ENCODE measurements at regions not wholly inside any gene's neighbourhood (a gene's known extent, or its start where the extent isn't known, plus 50 kb on each side); places are given as distances from the start of the nearest gene placed in this dataset.
"Not testable (repeated sequence)": the region's sequence is repeated elsewhere in the genome, so short reads cannot be mapped to it uniquely, and the experiment has no call there.

- DNase-seq (ENCODE audit: low spot score in 2 of 2); H3K36me3 Mint-ChIP-seq; H3K27ac Mint-ChIP-seq; H3K9me3 Mint-ChIP-seq; ATAC-seq: not testable (repeated sequence)
These were observed 50.8 kb upstream of the GRIN2B start for GRCh38 chr12:14032191-14032590.

GRCh38 chr12:14043776-14044175, 62.4 kb upstream of the GRIN2B start:
- no peak for DNase-seq (ENCODE audit: low spot score in 2 of 2)
- Mint-ChIP-seq H3K36me3 (no peaks in the 10 kb centered on the region), H3K27ac (no peak overlapping the region), H3K9me3 (peaks cover under 1 to 6% of the 10 kb centered on the region in 2 donors)
- no peak for ATAC-seq

- Mint-ChIP-seq H3K9me3 (peaks cover 0 to 4% of the 10 kb centered on the region in 2 donors), H3K27ac (no peak overlapping the region), H3K36me3 (no peaks in the 10 kb centered on the region)
- DNase-seq (ENCODE audit: low spot score in 2 of 2) (no peak), ATAC-seq (no peak)
These were observed 67.6 kb upstream of the GRIN2B start for GRCh38 chr12:14048941-14049545.

- Mint-ChIP-seq H3K36me3 (no peaks in the 10 kb centered on the region), H3K27ac (no peak overlapping the region), H3K9me3 (no peaks in the 10 kb centered on the region)
- DNase-seq (ENCODE audit: low spot score in 2 of 2) (no peak), ATAC-seq (no peak)
These were observed 76.5 kb upstream of the GRIN2B start for GRCh38 chr12:14057895-14058294.

- Mint-ChIP-seq H3K9me3 (no peaks in the 10 kb centered on the region), H3K27ac (no peak overlapping the region), H3K36me3 (no peaks in the 10 kb centered on the region)
- DNase-seq (ENCODE audit: low spot score in 2 of 2) (no peak), ATAC-seq (no peak)
These were observed 77.3 kb upstream of the GRIN2B start for GRCh38 chr12:14058717-14059116.

- no peaks in the 10 kb centered on the region for H3K36me3 Mint-ChIP-seq
- no peak for DNase-seq (ENCODE audit: low spot score in 2 of 2)
- no peaks in the 10 kb centered on the region for H3K9me3 Mint-ChIP-seq
- H3K27ac Mint-ChIP-seq: no peak overlapping the region
- ATAC-seq: no peak
These were observed 78.1 kb upstream of the GRIN2B start for GRCh38 chr12:14059548-14059947.

- H3K9me3 Mint-ChIP-seq: no peaks in the 10 kb centered on the region
- ATAC-seq: no peak
- no peaks in the 10 kb centered on the region for H3K36me3 Mint-ChIP-seq
- DNase-seq (ENCODE audit: low spot score in 2 of 2): no peak
- H3K27ac Mint-ChIP-seq: no peak overlapping the region
These were observed 84.2 kb upstream of the GRIN2B start for GRCh38 chr12:14065616-14066015.

- ATAC-seq: no peak
- Mint-ChIP-seq H3K36me3 (no peaks in the 10 kb centered on the region), H3K9me3 (no peaks in the 10 kb centered on the region), H3K27ac (no peak overlapping the region)
- no peak for DNase-seq (ENCODE audit: low spot score in 2 of 2)
These were observed 84.6 kb upstream of the GRIN2B start for GRCh38 chr12:14066021-14066420.

- no peaks in the 10 kb centered on the region for H3K9me3 Mint-ChIP-seq
- no peaks in the 10 kb centered on the region for H3K36me3 Mint-ChIP-seq
- no peak overlapping the region for H3K27ac Mint-ChIP-seq
- DNase-seq (ENCODE audit: low spot score in 2 of 2) (no peak), ATAC-seq (no peak)
These were observed 87.6 kb upstream of the GRIN2B start for GRCh38 chr12:14068961-14069360.

GRCh38 chr12:14071833-14072232, 90.4 kb upstream of the GRIN2B start:
- Mint-ChIP-seq H3K36me3 (no peaks in the 10 kb centered on the region), H3K9me3 (no peaks in the 10 kb centered on the region), H3K27ac (no peak overlapping the region)
- DNase-seq (ENCODE audit: low spot score in 2 of 2) (no peak), ATAC-seq (no peak)

GRCh38 chr12:14072987-14073386, 91.6 kb upstream of the GRIN2B start:
- no peak for ATAC-seq
- no peaks in the 10 kb centered on the region for H3K9me3 Mint-ChIP-seq

GRCh38 chr12:14075797-14076393, 94.5 kb upstream of the GRIN2B start:
- no peak overlapping the region for H3K27ac Mint-ChIP-seq
- no peaks in the 10 kb centered on the region for H3K9me3 Mint-ChIP-seq
- no peaks in the 10 kb centered on the region for H3K36me3 Mint-ChIP-seq
- DNase-seq (ENCODE audit: low spot score in 2 of 2): no peak
- no peak for ATAC-seq

More at GRCh38 chr12:14072987-14073386, 91.6 kb upstream of the GRIN2B start:
- Mint-ChIP-seq H3K36me3 (no peaks in the 10 kb centered on the region), H3K27ac (no peak overlapping the region)
- no peak for DNase-seq (ENCODE audit: low spot score in 2 of 2)

GRCh38 chr12:14076538-14076937, 95.1 kb upstream of the GRIN2B start:
- ATAC-seq: no peak
- H3K9me3 Mint-ChIP-seq: no peaks in the 10 kb centered on the region
- DNase-seq (ENCODE audit: low spot score in 2 of 2): no peak
- H3K27ac Mint-ChIP-seq: no peak overlapping the region
- H3K36me3 Mint-ChIP-seq: no peaks in the 10 kb centered on the region

GRCh38 chr12:14086838-14087237, 105.4 kb upstream of the GRIN2B start:
- no peaks in the 10 kb centered on the region for H3K9me3 Mint-ChIP-seq
- no peak overlapping the region for H3K27ac Mint-ChIP-seq
- no peaks in the 10 kb centered on the region for H3K36me3 Mint-ChIP-seq
- ATAC-seq: no peak
- no peak for DNase-seq (ENCODE audit: low spot score in 2 of 2)

- no peak for ATAC-seq
- Mint-ChIP-seq H3K36me3 (peaks cover 0 to 8% of the 10 kb centered on the region in 2 donors), H3K27ac (no peak overlapping the region), H3K9me3 (peaks cover 22 to 23% of the 10 kb centered on the region in 2 donors)
- DNase-seq (ENCODE audit: low spot score in 2 of 2): no peak
These were observed 118.6 kb upstream of the GRIN2B start for GRCh38 chr12:14099994-14100393.

GRCh38 chr12:14101556-14101955, 120.2 kb upstream of the GRIN2B start:
- ATAC-seq: not testable (repeated sequence)

GRCh38 chr12:14111230-14111865, 129.9 kb upstream of the GRIN2B start:
- Mint-ChIP-seq H3K27ac (no peak overlapping the region), H3K9me3 (peaks cover 2 to 5% of the 10 kb centered on the region in 2 donors), H3K36me3 (no peaks in the 10 kb centered on the region)
- DNase-seq (ENCODE audit: low spot score in 2 of 2) (no peak), ATAC-seq (no peak)

More at GRCh38 chr12:14101556-14101955, 120.2 kb upstream of the GRIN2B start:
- not testable (repeated sequence) for H3K27ac Mint-ChIP-seq; DNase-seq (ENCODE audit: low spot score in 2 of 2); H3K36me3 Mint-ChIP-seq
- H3K9me3 Mint-ChIP-seq: peaks cover 22 to 23% of the 10 kb centered on the region in 2 donors

GRCh38 chr12:14113031-14113430, 131.6 kb upstream of the GRIN2B start:
- ATAC-seq: no peak
- no peak overlapping the region for H3K27ac Mint-ChIP-seq
- peaks cover 11 to 12% of the 10 kb centered on the region in 2 donors for H3K9me3 Mint-ChIP-seq
- DNase-seq (ENCODE audit: low spot score in 2 of 2): no peak
- no peaks in the 10 kb centered on the region for H3K36me3 Mint-ChIP-seq

Measured in activated naive CD4-positive, alpha-beta T cell treated with anti-CD3 and anti-CD28 coated beads, Interleukin-2, amount 50 U/mL, for 72 hours (primary cell).